ENCODE measurements at regions not wholly inside any gene's neighbourhood (a gene's known extent, or its start where the extent isn't known, plus 50 kb on each side); places are given as distances from the start of the nearest gene placed in this dataset.

- peak; percentile 86 for DNase-seq (ENCODE audit: low spot score)
Measured at GRCh38 chr2:185145316-185146121, 547.2 kb downstream of the ZNF804A start.

- DNase-seq (ENCODE audit: low spot score) = no peak
Measured at GRCh38 chr2:185147361-185147760, 549.0 kb downstream of the ZNF804A start.

GRCh38 chr2:185152186-185152585, 553.9 kb downstream of the ZNF804A start:
- no peak for DNase-seq (ENCODE audit: low spot score)

- DNase-seq (ENCODE audit: low spot score) = no peak
Measured at GRCh38 chr2:185161701-185162100, 563.4 kb downstream of the ZNF804A start.

GRCh38 chr2:185174353-185174752, 564.3 kb upstream of the FSIP2 start:
- no peak for DNase-seq (ENCODE audit: low spot score)

- no peak for DNase-seq (ENCODE audit: low spot score)
Measured at GRCh38 chr2:185179743-185180142, 558.9 kb upstream of the FSIP2 start.

GRCh38 chr2:185181901-185182300, 556.7 kb upstream of the FSIP2 start:
- no peak for DNase-seq (ENCODE audit: low spot score)

GRCh38 chr2:185185044-185185443, 553.6 kb upstream of the FSIP2 start:
- DNase-seq (ENCODE audit: low spot score) = no peak

- DNase-seq (ENCODE audit: low spot score) = no peak
Measured at GRCh38 chr2:185187421-185187820, 551.2 kb upstream of the FSIP2 start.

GRCh38 chr2:185188656-185189055, 549.9 kb upstream of the FSIP2 start:
- DNase-seq (ENCODE audit: low spot score) = no peak

- DNase-seq (ENCODE audit: low spot score) = no peak
Measured at GRCh38 chr2:185201063-185201462, 537.5 kb upstream of the FSIP2 start.

GRCh38 chr2:185202381-185202780, 536.2 kb upstream of the FSIP2 start:
- no peak for DNase-seq (ENCODE audit: low spot score)

- no peak for DNase-seq (ENCODE audit: low spot score)
Measured at GRCh38 chr2:185202945-185203528, 535.6 kb upstream of the FSIP2 start.

- no peak for DNase-seq (ENCODE audit: low spot score)
Measured at GRCh38 chr2:185208261-185208660, 530.3 kb upstream of the FSIP2 start.

- DNase-seq (ENCODE audit: low spot score) = no peak
Measured at GRCh38 chr2:185215497-185215896, 523.1 kb upstream of the FSIP2 start.

GRCh38 chr2:185219981-185220380, 518.6 kb upstream of the FSIP2 start:
- DNase-seq (ENCODE audit: low spot score) = no peak

- DNase-seq (ENCODE audit: low spot score) = no peak
Measured at GRCh38 chr2:185222311-185222710, 516.3 kb upstream of the FSIP2 start.

GRCh38 chr2:185227391-185227790, 511.2 kb upstream of the FSIP2 start:
- DNase-seq (ENCODE audit: low spot score) = no peak

GRCh38 chr2:185239491-185239890, 499.1 kb upstream of the FSIP2 start:
- no peak for DNase-seq (ENCODE audit: low spot score)

- DNase-seq (ENCODE audit: low spot score) = no peak
Measured at GRCh38 chr2:185240796-185241195, 497.8 kb upstream of the FSIP2 start.

GRCh38 chr2:185241556-185241955, 497.0 kb upstream of the FSIP2 start:
- no peak for DNase-seq (ENCODE audit: low spot score)

- no peak for DNase-seq (ENCODE audit: low spot score)
Measured at GRCh38 chr2:185242462-185242861, 496.1 kb upstream of the FSIP2 start.

- no peak for DNase-seq (ENCODE audit: low spot score)
Measured at GRCh38 chr2:185245216-185245615, 493.4 kb upstream of the FSIP2 start.

Data from mesenteric fat pad (tissue), 1 donor.